Daoy (cell line): ENCODE measurements at regions not wholly inside any gene's neighbourhood (a gene's known extent, or its start where the extent isn't known, plus 50 kb on each side); places are given as distances from the start of the nearest gene placed in this dataset.
"Not testable (repeated sequence)": the region's sequence is repeated elsewhere in the genome, so short reads cannot be mapped to it uniquely, and the experiment has no call there.

Experiments
- DNase-seq: peaks from one replicate; pipeline ENCODE4 v3.0.0-alpha.2; 2015; ENCODE audit warnings: low read depth

- not testable (repeated sequence) for DNase-seq
Measured at GRCh38 chr13:111501596-111502535, 181.4 kb downstream of the TEX29 start.

GRCh38 chr13:111502957-111503356 is 182.5 kb downstream of the TEX29 start:
- no peak for DNase-seq

DNA sequence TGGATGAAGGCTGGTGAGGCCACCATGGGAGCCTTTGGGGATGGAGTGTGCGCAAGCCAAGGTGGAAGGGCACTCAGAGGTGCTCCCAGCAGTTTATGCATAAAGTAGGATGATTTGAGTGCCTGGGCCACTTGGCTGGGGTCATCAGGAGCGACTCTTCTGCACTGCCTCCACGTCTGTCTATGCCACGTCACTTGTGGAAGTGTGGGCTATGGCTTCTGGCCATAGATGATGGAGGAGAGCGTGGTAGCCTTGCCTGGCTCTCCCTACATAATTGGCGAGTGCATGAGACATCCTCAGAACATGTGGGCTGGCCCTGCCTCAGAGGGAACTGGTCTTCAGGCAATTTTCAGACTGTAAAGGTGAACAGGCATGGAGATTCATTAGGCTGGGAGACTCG is 182.9 kb downstream of the TEX29 start:
- DNase-seq, result no peak

DNA sequence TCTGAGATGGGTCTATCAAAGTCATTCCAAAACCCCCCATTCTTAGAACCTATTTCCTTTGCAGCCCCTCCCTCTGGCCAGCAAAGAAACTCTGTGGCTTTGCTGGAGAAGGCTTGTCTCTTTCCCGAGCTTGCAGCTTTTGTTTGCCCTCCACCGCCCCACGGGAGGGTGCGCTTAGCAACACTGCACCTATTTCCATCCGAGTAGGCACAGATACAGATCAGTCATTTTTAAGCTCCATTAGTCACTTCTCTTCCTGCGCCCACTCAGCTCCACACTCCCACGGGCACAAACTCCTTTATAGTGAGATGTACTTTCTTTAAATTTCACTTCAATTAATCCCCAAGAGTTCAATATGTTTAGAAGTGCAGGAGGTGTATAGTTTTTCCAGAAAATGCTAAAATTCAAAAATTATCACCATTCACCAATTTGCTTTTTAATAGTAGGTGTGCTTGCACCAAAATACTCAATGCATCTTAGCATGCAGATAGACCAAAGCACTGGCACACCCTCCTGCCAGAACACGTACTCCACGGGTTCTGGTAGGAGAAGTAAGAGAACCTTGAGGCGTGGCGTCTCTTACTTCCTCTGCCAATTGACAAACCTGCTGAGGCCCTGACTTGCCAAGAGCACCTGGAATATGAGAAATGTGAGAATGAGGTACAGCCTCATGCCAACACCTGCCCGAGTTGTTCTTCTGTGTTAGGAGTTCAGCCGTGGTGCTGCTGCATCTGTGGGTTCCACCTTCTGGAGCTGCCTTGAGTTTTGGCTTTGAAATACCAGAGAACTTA is 183.7 kb downstream of the TEX29 start:
- no peak for DNase-seq

DNA sequence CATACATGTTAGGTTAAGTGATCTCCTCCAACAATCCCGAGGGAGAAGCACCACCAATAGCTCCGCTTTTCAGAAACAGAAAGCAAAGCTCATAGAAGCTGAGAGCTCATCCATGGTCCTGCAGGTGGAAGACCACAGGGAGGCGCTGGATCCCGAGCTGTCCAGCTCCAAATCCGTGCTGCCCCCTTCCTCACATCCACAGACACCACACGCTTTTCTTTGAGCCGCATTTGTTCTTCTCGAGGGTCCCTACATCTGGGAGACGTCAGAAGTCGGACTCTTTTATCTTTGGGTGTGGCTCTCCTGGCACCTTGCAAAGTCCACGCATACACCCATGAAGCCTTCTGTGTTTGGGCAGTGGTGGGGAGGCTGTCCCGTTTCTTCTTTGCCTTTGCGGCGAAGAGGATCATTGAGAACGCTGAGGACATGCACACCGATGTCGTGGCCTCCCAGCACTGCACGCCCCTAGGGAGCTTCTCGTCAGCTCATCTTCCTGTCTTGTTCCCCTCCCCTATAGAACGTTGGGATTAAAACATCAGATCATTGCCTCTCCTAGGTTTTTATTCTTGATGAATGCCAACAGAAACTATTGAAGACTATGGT is 184.8 kb downstream of the TEX29 start:
- peak; percentile 50 for DNase-seq

- no peak for DNase-seq
Measured at GRCh38 chr13:111506125-111506524, 185.7 kb downstream of the TEX29 start.

DNA sequence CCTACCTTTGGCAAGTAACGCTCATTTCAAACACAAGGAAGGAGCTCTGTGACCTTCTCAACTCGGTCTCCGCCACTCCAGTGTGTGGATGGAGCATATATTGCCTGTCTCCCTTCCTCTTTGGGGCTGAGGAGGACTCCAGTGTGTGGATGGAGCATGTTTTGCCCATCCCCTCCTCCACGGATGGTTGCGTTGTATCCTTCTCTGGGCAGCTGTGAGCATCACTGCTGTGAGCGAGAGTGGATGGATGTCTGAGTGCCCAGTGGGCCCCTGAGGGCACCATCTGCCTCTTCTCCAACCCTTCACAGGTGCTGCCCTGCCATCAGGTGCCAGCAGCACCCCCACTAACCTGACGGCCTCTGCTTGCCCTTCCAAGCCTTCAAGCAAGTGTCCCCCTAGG is 186.2 kb downstream of the TEX29 start:
- no peak for DNase-seq

DNA sequence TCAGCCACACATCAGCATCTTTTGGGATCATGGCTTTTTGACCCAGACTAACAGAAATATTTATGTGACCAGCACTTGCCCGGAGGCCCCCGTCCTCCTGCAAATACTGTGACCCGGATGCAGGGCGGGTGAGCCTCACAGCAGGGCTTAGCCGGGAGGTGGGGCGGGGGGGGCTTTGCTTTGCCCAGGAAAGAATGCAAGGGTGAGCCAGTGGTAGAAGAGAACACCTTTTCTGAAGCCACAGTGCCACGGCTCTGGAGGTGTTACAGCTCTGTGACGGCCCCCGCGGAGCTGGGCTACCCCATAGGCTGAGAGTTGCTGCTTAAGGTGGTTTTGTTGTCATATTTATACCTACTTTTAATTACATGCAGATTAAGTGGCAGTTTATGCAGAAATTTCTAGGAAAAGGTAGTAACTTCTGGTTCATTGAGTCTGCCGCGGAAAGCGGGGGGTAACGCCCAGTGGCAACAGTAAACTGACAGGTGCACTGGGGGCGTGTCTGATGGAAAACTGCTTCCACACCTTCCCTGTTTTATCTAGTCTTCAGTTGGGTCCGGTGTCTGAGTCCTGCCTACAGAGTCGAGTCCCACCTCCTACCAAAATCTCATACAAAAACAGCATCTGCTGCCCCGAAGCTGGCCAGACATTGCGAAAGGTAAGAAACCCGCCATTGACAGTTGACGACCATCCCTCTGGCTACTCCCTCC is 187.9 kb downstream of the TEX29 start:
- DNase-seq, result no peak

GRCh38 chr13:111508902-111509509 is 188.6 kb downstream of the TEX29 start:
- DNase-seq, result no peak

GRCh38 chr13:111510502-111511218 is 190.2 kb downstream of the TEX29 start:
- DNase-seq, result no peak

GRCh38 chr13:111511219-111511732 is 190.8 kb downstream of the TEX29 start:
- no peak for DNase-seq

GRCh38 chr13:111511805-111512504 is 191.5 kb downstream of the TEX29 start:
- DNase-seq, result peak; percentile 44

- DNase-seq, result no peak
Measured at GRCh38 chr13:111512707-111513106, 192.3 kb downstream of the TEX29 start.

DNA sequence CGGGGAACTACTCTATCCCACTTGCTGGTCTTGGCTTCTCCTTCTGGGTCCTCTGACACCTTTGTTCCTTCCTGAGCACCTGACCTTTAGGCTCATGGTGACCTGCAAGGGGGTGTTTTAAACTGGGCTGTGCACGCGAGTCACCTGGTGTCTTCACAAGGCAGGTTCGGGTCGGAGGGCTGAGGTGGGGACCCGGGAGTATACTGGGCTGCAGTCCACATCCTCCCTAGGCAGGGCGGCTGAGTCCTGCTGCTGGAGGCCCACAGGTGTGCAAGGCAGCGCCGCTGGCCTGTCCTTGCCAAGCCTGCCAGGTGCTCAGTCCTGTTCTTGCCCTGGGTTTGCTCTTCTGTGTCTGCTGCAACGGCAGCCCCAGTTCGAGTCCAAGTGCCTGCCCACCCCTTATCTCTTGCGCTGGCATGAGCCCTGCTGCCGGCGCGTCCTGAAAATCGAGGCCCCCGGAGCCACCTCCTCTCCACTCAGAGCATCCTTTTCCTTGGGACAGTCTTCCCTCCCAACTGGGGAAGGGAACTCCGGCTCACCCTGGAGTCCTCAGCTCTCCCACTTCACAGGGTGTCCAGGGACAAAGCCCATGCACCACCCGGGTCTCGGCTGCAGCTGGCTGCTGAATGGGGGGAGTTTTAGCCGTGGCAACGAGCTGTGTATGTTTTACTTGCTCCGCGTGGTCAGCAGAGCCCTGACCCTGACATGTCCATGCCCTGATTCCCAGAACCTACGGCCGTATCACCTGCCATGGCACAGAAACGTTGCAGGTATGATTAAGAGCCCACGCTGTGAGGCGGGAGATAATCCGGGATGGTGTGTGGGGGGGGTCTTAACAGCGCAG is 193.5 kb downstream of the TEX29 start:
- no peak for DNase-seq

DNA sequence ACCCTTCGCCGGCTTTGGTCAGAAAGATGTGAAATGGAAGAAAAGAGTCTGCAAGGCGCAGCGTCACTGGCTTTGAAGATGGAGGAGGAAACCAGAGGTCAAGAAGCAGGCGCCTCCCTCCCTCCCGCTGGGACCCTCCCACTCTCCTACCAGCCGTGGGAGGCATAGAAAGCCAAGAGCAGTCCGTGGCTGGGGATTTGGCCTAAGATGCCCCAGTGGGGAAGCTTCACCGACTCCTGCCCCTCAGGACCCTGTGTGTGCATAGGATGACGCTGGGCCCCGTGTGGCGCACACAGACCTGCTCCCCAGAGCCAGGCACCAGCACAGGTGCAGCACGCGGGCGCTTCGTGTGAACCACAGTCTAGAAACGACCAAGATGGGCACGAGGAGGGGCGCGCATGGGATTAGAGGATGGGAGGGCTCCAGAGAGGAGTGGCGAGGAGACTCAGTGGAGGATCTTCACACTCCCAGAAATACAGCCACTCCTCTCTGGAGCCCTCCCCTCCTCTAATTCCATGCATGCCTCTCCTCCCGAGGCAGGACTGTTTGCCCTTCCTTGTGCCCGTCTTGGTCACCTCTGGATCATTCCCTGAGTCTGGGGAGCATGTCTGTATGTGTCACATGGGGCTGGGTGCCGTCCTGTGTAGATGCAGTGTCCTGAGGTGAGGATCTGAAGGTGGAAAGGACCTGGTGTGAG is 194.3 kb downstream of the TEX29 start:
- DNase-seq, result no peak

- no peak for DNase-seq
Measured at GRCh38 chr13:111515307-111515617, 194.8 kb downstream of the TEX29 start.

DNA sequence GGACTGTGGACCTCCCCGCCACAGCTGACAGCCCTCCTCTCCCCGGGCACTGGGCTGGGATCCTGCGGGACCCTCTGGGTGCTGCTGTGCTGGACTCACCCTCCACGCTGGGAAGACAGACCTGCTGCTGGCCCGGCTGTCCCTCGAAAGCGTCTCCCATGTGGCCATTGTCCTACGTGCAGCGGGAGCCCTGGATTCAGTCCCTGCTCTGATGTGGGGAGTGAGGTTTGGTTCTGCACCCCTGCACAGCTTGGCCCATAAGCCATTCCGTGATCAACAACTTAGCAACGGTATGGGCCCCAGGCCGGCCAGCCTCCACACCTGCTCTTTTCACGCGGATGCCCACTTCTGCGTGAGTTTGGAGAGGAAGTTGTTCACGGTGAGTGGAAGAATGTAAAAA is 195.2 kb downstream of the TEX29 start:
- no peak for DNase-seq
